Esophagus squamous epithelium (tissue), 4 donors: ENCODE measurements at regions not wholly inside any gene's neighbourhood (a gene's known extent, or its start where the extent isn't known, plus 50 kb on each side); places are given as distances from the start of the nearest gene placed in this dataset.

Source experiments
- CTCF ChIP-seq, 6 experiments: fragments of 450-650 bp in 4 of 6; fragments of 200-600 bp in 2 of 6; sonication (generic) in 2 of 6; IDR thresholded peaks; one replicate each; pipeline ENCODE4 v1.5.1; 2016 to 2019; ENCODE audit warnings: antibody characterized with exemption in 6 of 6, mild to moderate bottlenecking in 4 of 6, moderate library complexity in 4 of 6
- POLR2A ChIP-seq, 4 donors: fragments of 450-650 bp; IDR thresholded peaks; one replicate each; pipeline ENCODE4 v1.6.1; 2017; ENCODE audit warnings: antibody characterized with exemption in 4 of 4, mild to moderate bottlenecking in 4 of 4, moderate library complexity in 3 of 4

- TF ChIP-seq CTCF (IDR thresholded peaks at IDR 0.05) (no peak), POLR2A (IDR thresholded peaks at IDR 0.05) (no peak)
Measured at GRCh38 chr16:35569413-35569812, 2110.0 kb downstream of the TP53TG3F start.
